H1 (cell line): ENCODE measurements at regions not wholly inside any gene's neighbourhood (a gene's known extent, or its start where the extent isn't known, plus 50 kb on each side); places are given as distances from the start of the nearest gene placed in this dataset.

Source experiments
- CTCF ChIA-PET: fragments of 300-600 bp; sonication (Branson Sonifier 250); formaldehyde crosslinking; loops from one replicate; lab custom pipeline; 2021; ENCODE audit not compliant: partially characterized antibody; lab: Charles Lee
- POLR2A ChIA-PET: fragments of 300-600 bp; sonication (Branson Sonifier 250); formaldehyde crosslinking; loops from one replicate; lab custom pipeline; 2021; ENCODE audit warnings: inconsistent platforms; ENCODE audit not compliant: partially characterized antibody; lab: Charles Lee
- DNase-seq, 2 experiments: peaks; one replicate each; pipeline versions ENCODE4 v3.0.0 to v3.0.0-alpha.2; 2010 to 2022; ENCODE audit warnings: low spot score in 2 of 2, low read depth in 1 of 2, mixed read lengths in 1 of 2
- FAIRE-seq: peaks from 2 replicates; lab custom pipeline; 2011; peaks lifted over from hg19 to GRCh38; lab: Jason Lieb, UNC
- H2AFZ ChIP-seq: 2 replicates; pipeline ENCODE4 v1.8.1; 2012; ENCODE audit warnings: low read length, inconsistent platforms
- H2AK5ac ChIP-seq: 2 replicates; pipeline ENCODE4 v1.6.1; 2013; ENCODE audit warnings: low read depth, low read length
- H2BK120ac ChIP-seq: replicated peaks from 2 replicates; pipeline ENCODE3; 2013; ENCODE audit warnings: low read depth, low read length, inconsistent platforms
- H2BK12ac ChIP-seq: 2 replicates; pipeline ENCODE4 v1.6.1; 2013; ENCODE audit warnings: low read depth, low read length
- H2BK15ac ChIP-seq: 2 replicates; pipeline ENCODE4 v1.6.1; 2013; ENCODE audit warnings: low read length
- H2BK20ac ChIP-seq: 2 replicates; pipeline ENCODE4 v1.6.1; 2013; ENCODE audit warnings: low read length
- H2BK5ac ChIP-seq: 2 replicates; pipeline ENCODE4 v1.6.1; 2013; ENCODE audit warnings: low read depth, low read length
- H3K14ac ChIP-seq: 2 replicates; pipeline ENCODE4 v1.6.1; 2013; ENCODE audit warnings: inconsistent platforms; ENCODE audit not compliant: insufficient read length
- H3K18ac ChIP-seq: 2 replicates; pipeline ENCODE4 v1.6.1; 2013; ENCODE audit warnings: low read length; ENCODE audit errors: extremely low read depth
- H3K23ac ChIP-seq: 2 replicates; pipeline ENCODE4 v1.6.1; 2013; ENCODE audit warnings: inconsistent platforms; ENCODE audit not compliant: insufficient read length
- H3K23me2 ChIP-seq: 2 replicates; pipeline ENCODE4 v1.6.1; 2013; ENCODE audit warnings: low read depth, low read length
- H3K27ac ChIP-seq: 2 replicates; pipeline ENCODE4 v1.6.1; 2011; ENCODE audit warnings: low read depth, low read length, inconsistent platforms
- H3K27me3 ChIP-seq, 4 experiments: replicated peaks in 1 of 4; 1 replicate in 1 of 4; 2 replicates in 3 of 4; pipeline versions ENCODE4 v1.6.1 to v1.8.1; 2011 to 2013; ENCODE audit warnings: low read length in 3 of 4, mild to moderate bottlenecking in 3 of 4, inconsistent platforms in 2 of 4, mixed read lengths in 2 of 4, moderate library complexity in 1 of 4; ENCODE audit not compliant: control insufficient read depth in 3 of 4, insufficient read depth in 3 of 4; ENCODE audit errors: extremely low read depth in 1 of 4
- H3K36me3 ChIP-seq, 4 experiments: 2 replicates each; pipeline versions ENCODE4 v1.6.1 to v1.8.1; 2011 to 2013; ENCODE audit warnings: mild to moderate bottlenecking in 4 of 4, low read length in 3 of 4, moderate library complexity in 2 of 4, control low read depth in 1 of 4, inconsistent platforms in 1 of 4; ENCODE audit not compliant: insufficient read depth in 4 of 4, control insufficient read depth in 2 of 4
- H3K4ac ChIP-seq: replicated peaks from 2 replicates; pipeline ENCODE3; 2013; ENCODE audit warnings: low read length, low read depth, mixed read lengths, inconsistent platforms; ENCODE audit not compliant: insufficient read length
- H3K4me1 ChIP-seq, 4 experiments: replicated peaks in 1 of 4; 1 replicate in 1 of 4; 2 replicates in 3 of 4; pipeline versions ENCODE4 v1.6.1 to v1.8.1; 2011 to 2013; ENCODE audit warnings: low read length in 3 of 4, inconsistent platforms in 2 of 4, mixed read lengths in 1 of 4; ENCODE audit not compliant: insufficient read depth in 4 of 4, control insufficient read depth in 3 of 4
- H3K4me2 ChIP-seq, 2 experiments: 2 replicates each; pipeline versions ENCODE4 v1.6.1 to v1.8.1; 2011 to 2013; ENCODE audit warnings: low read depth in 2 of 2, low read length in 2 of 2, control low read depth in 1 of 2, inconsistent platforms in 1 of 2, mild to moderate bottlenecking in 1 of 2; ENCODE audit not compliant: insufficient read depth in 1 of 2
- H3K4me3 ChIP-seq, 4 experiments: fragments of 200-600, 300-600 bp in 1 of 4; sonication (generic), shearing (Covaris generic), sonication (Bioruptor Twin) in 1 of 4; 2 replicates each; pipeline versions ENCODE4 v1.5.1 to v1.8.1; 2011 to 2016; ENCODE audit warnings: low read length in 4 of 4, low read depth in 3 of 4, control low read depth in 2 of 4, inconsistent platforms in 2 of 4, mild to moderate bottlenecking in 2 of 4, mixed read lengths in 1 of 4, moderate library complexity in 1 of 4; ENCODE audit not compliant: insufficient read depth in 2 of 4; ENCODE audit errors: extremely low read depth in 1 of 4
- H3K56ac ChIP-seq: replicated peaks from 2 replicates; pipeline ENCODE3; 2013; ENCODE audit warnings: low read depth, mild to moderate bottlenecking, mixed read lengths, low read length, inconsistent platforms; ENCODE audit not compliant: insufficient read length
- H3K79me1 ChIP-seq: 2 replicates; pipeline ENCODE4 v1.6.1; 2013; ENCODE audit warnings: low read depth, low read length, control low read depth
- H3K79me2 ChIP-seq, 2 experiments: 2 replicates each; pipeline versions ENCODE4 v1.6.1 to v1.8.1; 2012 to 2013; ENCODE audit warnings: low read length in 2 of 2, mild to moderate bottlenecking in 2 of 2, inconsistent platforms in 1 of 2; ENCODE audit not compliant: insufficient read depth in 2 of 2, control insufficient read depth in 1 of 2
- H3K9ac ChIP-seq, 4 experiments: replicated peaks in 1 of 4; 1 replicate in 1 of 4; 2 replicates in 3 of 4; pipeline versions ENCODE4 v1.6.1 to v1.8.1; 2011 to 2013; ENCODE audit warnings: low read depth in 3 of 4, low read length in 3 of 4, control low read depth in 2 of 4, mild to moderate bottlenecking in 2 of 4, moderate library complexity in 2 of 4, inconsistent platforms in 1 of 4; ENCODE audit errors: extremely low read depth in 1 of 4
- H3K9me3 ChIP-seq, 2 experiments: 2 replicates each; pipeline versions ENCODE4 v1.6.1 to v1.8.1; 2012 to 2013; ENCODE audit warnings: mild to moderate bottlenecking in 2 of 2, moderate library complexity in 2 of 2, control low read depth in 1 of 2, inconsistent platforms in 1 of 2, low read depth in 1 of 2, low read length in 1 of 2, mixed read lengths in 1 of 2; ENCODE audit not compliant: insufficient read depth in 2 of 2
- H4K20me1 ChIP-seq, 2 experiments: replicated peaks in 1 of 2; 2 replicates each; pipeline versions ENCODE3 to v1.8.1; 2011 to 2013; ENCODE audit warnings: inconsistent platforms in 2 of 2, low read length in 2 of 2, mild to moderate bottlenecking in 1 of 2; ENCODE audit not compliant: insufficient read depth in 2 of 2, control insufficient read depth in 1 of 2
- H4K5ac ChIP-seq: 2 replicates; pipeline ENCODE4 v1.6.1; 2013; ENCODE audit warnings: low read length, low read depth, mixed read lengths, inconsistent platforms; ENCODE audit not compliant: insufficient read length
- H4K8ac ChIP-seq: 2 replicates; pipeline ENCODE4 v1.8.0; 2013; ENCODE audit warnings: mild to moderate bottlenecking, moderate library complexity, low read length, inconsistent platforms; ENCODE audit not compliant: insufficient read depth; ENCODE audit errors: extremely low read depth
- H4K91ac ChIP-seq: replicated peaks from 2 replicates; pipeline ENCODE3; 2013; ENCODE audit warnings: low read length, mixed read lengths, inconsistent platforms; ENCODE audit not compliant: insufficient read length
- CHD2 ChIP-seq: IDR thresholded peaks from 2 replicates; pipeline ENCODE4 v1.6.1; 2012; ENCODE audit warnings: low read length, improper control_type of control experiment
- EGR1 ChIP-seq: IDR thresholded peaks from 2 replicates; pipeline ENCODE4 v1.6.1; 2011; ENCODE audit warnings: low read depth, low read length, borderline replicate concordance
- POLR2A ChIP-seq, 2 experiments: IDR thresholded peaks; 1 replicate in 1 of 2; 2 replicates in 1 of 2; pipeline ENCODE4 v1.6.1; 2011; ENCODE audit warnings: low read depth in 2 of 2, low read length in 2 of 2, mild to moderate bottlenecking in 2 of 2; ENCODE audit errors: control extremely low read depth in 1 of 2
- POLR2AphosphoS5 ChIP-seq: IDR thresholded peaks from 2 replicates; pipeline ENCODE4 v1.6.1; 2011; ENCODE audit warnings: low read depth, low read length
- SAP30 ChIP-seq: fragments of 300-600 bp; sonication (generic); IDR thresholded peaks from 2 replicates; pipeline ENCODE4 v1.7.1; 2012; ENCODE audit warnings: low read length, moderate library complexity, mild to moderate bottlenecking, inconsistent platforms; ENCODE audit not compliant: insufficient read depth, insufficient replicate concordance
- SIN3A ChIP-seq, 2 experiments: IDR thresholded peaks in 1 of 2; conservative IDR thresholded peaks in 1 of 2; 2 replicates each; pipeline ENCODE4 v1.6.1; 2011 to 2012; ENCODE audit warnings: low read length in 2 of 2, improper control_type of control experiment in 1 of 2, low read depth in 1 of 2, mild to moderate bottlenecking in 1 of 2
- WGBS, 2 experiments: shearing (Covaris generic) in 1 of 2; methylation state at CpG; one replicate each; pipeline versions ENCODE4 v1.1.6 to v1.1.7; 2013 to 2015; ENCODE audit warnings: low lambda C conversion rate in 2 of 2, mixed read lengths in 2 of 2, inconsistent platforms in 1 of 2, low coverage in 1 of 2, missing lambda C conversion rate in 1 of 2; ENCODE audit not compliant: insufficient replicate concordance in 2 of 2, insufficient coverage in 1 of 2, insufficient read length in 1 of 2; ENCODE audit errors: extremely low coverage in 1 of 2, missing lambda C conversion rate in 1 of 2; 5-methylcytosine and 5-hydroxymethylcytosine counted together
- TF ChIP-seq, protein P1 (sequence below): IDR thresholded peaks from 2 replicates; pipeline ENCODE4 v1.6.1; 2012; ENCODE audit warnings: inconsistent platforms

DNA sequence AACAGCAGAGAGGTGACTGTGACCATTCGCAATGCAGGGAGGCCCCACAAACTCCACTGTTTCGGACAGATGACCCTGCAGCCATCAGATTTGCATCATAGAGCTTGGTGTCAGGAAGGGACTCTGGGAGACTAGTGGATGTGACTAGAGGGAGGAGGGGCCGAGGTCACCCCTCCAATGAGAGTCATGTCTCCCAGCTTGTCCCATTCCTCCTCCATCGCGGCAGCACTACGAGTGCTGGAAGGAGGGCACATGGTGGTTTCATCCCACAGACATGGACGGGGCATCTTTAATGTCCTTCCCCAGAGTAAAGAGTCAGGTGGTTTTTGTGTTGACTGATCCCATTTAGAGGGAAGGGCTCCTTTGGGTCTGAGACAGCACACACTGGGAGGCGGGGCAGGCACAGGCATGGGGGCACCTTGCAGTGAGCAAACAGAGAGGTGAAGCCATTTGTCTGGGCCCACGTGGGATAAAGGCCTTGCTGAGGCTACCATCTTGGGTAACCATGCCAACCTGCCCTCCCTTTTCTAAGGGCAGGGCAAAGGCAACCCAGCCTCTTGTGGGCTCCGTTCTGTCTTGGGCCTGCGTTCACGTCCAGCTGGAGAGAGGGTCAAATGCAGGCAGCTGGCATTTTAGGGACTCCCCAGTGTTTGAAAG is 208.1 kb downstream of the ASB1 start:
- ChIA-PET CTCF (no interaction called here), POLR2A (no interaction called here)
- H3K4me2 ChIP-seq, result no peak overlapping the region
- no peak overlapping the region for H2BK5ac ChIP-seq
- H3K23ac ChIP-seq, result no peak overlapping the region
- no peaks in the 10 kb centered on the region for H3K9me3 ChIP-seq
- H2BK15ac ChIP-seq, result no peak overlapping the region
- H3K4ac ChIP-seq, result no peak overlapping the region
- peaks cover 0 to 1% of the 10 kb centered on the region in 2 experiments for H4K20me1 ChIP-seq
- H2AK5ac ChIP-seq, result no peak overlapping the region
- no peak overlapping the region for H3K27ac ChIP-seq
- H2BK20ac ChIP-seq, result no peak overlapping the region
- TF ChIP-seq SIN3A (conservative IDR thresholded peaks at IDR 0.05 in 1 of 2, IDR thresholded peaks at IDR 0.05 in 1 of 2; ENCODE audit: low read depth in 1 of 2, low read length in 2 of 2) (no peak), POLR2A (IDR thresholded peaks at IDR 0.05; ENCODE audit: control extremely low read depth in 1 of 2, low read depth in 2 of 2, low read length in 2 of 2) (no peak), EGR1 (no peak), SAP30 (no peak), CHD2 (no peak), POLR2AphosphoS5 (no peak)
- TF ChIP-seq, protein P1, sequence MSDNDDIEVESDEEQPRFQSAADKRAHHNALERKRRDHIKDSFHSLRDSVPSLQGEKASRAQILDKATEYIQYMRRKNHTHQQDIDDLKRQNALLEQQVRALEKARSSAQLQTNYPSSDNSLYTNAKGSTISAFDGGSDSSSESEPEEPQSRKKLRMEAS, result no peak
- FAIRE-seq (no peak), DNase-seq (peak in 1 of 2 experiments; percentile 17)
- no peak overlapping the region for H2BK120ac ChIP-seq
- no peak overlapping the region for H3K14ac ChIP-seq
- no peaks in the 10 kb centered on the region for H3K36me3 ChIP-seq
- 91% methylated on average over 12 of the region's 12 CpGs; no CpG with 5 or more reads in 1 of the 2 experiments for WGBS, 2 experiments
- no peaks in the 10 kb centered on the region for H3K4me1 ChIP-seq
- H2AFZ ChIP-seq, result no peak overlapping the region
- H3K56ac ChIP-seq, result no peak overlapping the region
- H4K91ac ChIP-seq, result no peak overlapping the region
- H3K18ac ChIP-seq, result no peak overlapping the region
- H3K79me1 ChIP-seq, result no peaks in the 10 kb centered on the region
- no peak overlapping the region for H4K5ac ChIP-seq
- H3K9ac ChIP-seq, result no peak overlapping the region
- H3K4me3 ChIP-seq, result no peak overlapping the region
- H2BK12ac ChIP-seq, result no peak overlapping the region
- no peaks in the 10 kb centered on the region; the same call in 1 of the 2 replicates for H3K23me2 ChIP-seq
- no peak overlapping the region for H4K8ac ChIP-seq
- no peaks in the 10 kb centered on the region for H3K79me2 ChIP-seq
- no peaks in the 10 kb centered on the region for H3K27me3 ChIP-seq
